ENCODE measurements at regions not wholly inside any gene's neighbourhood (a gene's known extent, or its start where the extent isn't known, plus 50 kb on each side); places are given as distances from the start of the nearest gene placed in this dataset.

DNA sequence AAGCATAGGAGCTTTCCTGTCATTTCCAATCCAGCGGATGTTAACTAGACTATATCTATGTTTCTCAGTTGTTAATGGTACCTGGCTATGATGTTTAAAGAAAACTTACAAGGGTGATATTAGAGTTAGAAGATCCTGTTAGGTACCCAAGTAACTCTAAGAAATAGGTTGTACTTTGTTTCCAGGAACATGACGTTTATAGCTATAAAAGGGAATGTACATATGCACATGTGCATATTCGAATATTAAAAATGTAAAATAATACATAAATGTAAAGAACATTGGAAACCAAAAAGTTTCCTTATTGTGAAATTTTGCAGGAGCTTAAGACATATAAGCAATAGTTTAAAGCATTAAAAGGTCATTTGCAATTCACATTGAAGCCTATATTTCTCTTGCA is 247.7 kb upstream of the EDIL3 start:
- H3K27me3 ChIP-seq (replicated peaks; ENCODE audit: insufficient read depth, low read length), result no peaks in the 10 kb centered on the region
- H3K27ac ChIP-seq (ENCODE audit: low read length), result no peak overlapping the region
- no peaks in the 10 kb centered on the region for H3K9me2 ChIP-seq (replicated peaks; ENCODE audit: insufficient read depth, low read length)
- TF ChIP-seq EZH2 (optimal IDR thresholded peaks at IDR 0.05; ENCODE audit: low read depth, low read length) (no peak), EZH2phosphoT487 (IDR thresholded peaks at IDR 0.05; ENCODE audit: low read length) (no peak)
- TF ChIP-seq, protein P1, sequence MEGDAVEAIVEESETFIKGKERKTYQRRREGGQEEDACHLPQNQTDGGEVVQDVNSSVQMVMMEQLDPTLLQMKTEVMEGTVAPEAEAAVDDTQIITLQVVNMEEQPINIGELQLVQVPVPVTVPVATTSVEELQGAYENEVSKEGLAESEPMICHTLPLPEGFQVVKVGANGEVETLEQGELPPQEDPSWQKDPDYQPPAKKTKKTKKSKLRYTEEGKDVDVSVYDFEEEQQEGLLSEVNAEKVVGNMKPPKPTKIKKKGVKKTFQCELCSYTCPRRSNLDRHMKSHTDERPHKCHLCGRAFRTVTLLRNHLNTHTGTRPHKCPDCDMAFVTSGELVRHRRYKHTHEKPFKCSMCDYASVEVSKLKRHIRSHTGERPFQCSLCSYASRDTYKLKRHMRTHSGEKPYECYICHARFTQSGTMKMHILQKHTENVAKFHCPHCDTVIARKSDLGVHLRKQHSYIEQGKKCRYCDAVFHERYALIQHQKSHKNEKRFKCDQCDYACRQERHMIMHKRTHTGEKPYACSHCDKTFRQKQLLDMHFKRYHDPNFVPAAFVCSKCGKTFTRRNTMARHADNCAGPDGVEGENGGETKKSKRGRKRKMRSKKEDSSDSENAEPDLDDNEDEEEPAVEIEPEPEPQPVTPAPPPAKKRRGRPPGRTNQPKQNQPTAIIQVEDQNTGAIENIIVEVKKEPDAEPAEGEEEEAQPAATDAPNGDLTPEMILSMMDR (IDR thresholded peaks at IDR 0.05; ENCODE audit: low read length), result no peak
- H3K79me2 ChIP-seq (ENCODE audit: low read length), result no peaks in the 10 kb centered on the region
- no peaks in the 10 kb centered on the region for H4K20me1 ChIP-seq (ENCODE audit: insufficient read depth, low read length)
- H3K9ac ChIP-seq (ENCODE audit: low read length), result no peak overlapping the region
- no peaks in the 10 kb centered on the region for H3F3A ChIP-seq (ENCODE audit: insufficient read depth, low read length)
- no peaks in the 10 kb centered on the region for H3K9me3 ChIP-seq (replicated peaks; ENCODE audit: insufficient read depth, low read length)
- no peaks in the 10 kb centered on the region for H3K4me1 ChIP-seq (ENCODE audit: low read length)
- H3K4me3 ChIP-seq (ENCODE audit: low read length), result no peak overlapping the region
- no peaks in the 10 kb centered on the region for H3K36me3 ChIP-seq (replicated peaks; ENCODE audit: insufficient read depth, low read length)
- no peak overlapping the region for H2AFZ ChIP-seq (ENCODE audit: low read length)
- no peak for DNase-seq
- H3K4me2 ChIP-seq (ENCODE audit: low read depth, low read length), result no peak overlapping the region

DNA sequence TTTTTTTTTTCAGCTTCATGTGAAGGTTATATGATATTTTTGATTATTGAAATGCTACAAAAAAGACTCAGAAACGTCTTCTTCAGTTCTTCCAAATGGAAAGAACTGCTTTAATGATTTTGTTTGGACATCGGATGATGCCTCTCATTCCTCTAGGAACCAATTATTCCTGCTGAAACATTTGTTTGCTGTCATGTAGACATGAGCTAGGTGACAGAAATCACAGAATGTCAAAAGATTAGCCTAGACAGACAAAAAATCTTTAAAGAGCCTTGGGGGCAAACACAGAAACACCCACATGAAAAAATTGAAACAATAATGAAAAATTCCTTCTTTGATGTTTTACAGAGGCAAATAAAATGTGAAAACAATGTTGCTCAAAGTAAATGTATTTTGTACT is 244.2 kb upstream of the EDIL3 start:
- Histone ChIP-seq H3K27me3 (replicated peaks; ENCODE audit: insufficient read depth, low read length) (no peaks in the 10 kb centered on the region), H3K27ac (ENCODE audit: low read length) (no peak overlapping the region), H3F3A (ENCODE audit: insufficient read depth, low read length) (no peaks in the 10 kb centered on the region), H3K79me2 (ENCODE audit: low read length) (no peaks in the 10 kb centered on the region), H3K4me1 (ENCODE audit: low read length) (peaks cover 3% of the 10 kb centered on the region; the same call in 1 of the 2 replicates), H3K4me3 (ENCODE audit: low read length) (no peak overlapping the region), H4K20me1 (ENCODE audit: insufficient read depth, low read length) (no peaks in the 10 kb centered on the region), H3K9me2 (replicated peaks; ENCODE audit: insufficient read depth, low read length) (no peaks in the 10 kb centered on the region), H2AFZ (ENCODE audit: low read length) (no peak overlapping the region), H3K9me3 (replicated peaks; ENCODE audit: insufficient read depth, low read length) (no peaks in the 10 kb centered on the region), H3K9ac (ENCODE audit: low read length) (no peak overlapping the region), H3K4me2 (ENCODE audit: low read depth, low read length) (no peak overlapping the region), H3K36me3 (replicated peaks; ENCODE audit: insufficient read depth, low read length) (no peaks in the 10 kb centered on the region)
- no peak for DNase-seq
- TF ChIP-seq EZH2phosphoT487 (IDR thresholded peaks at IDR 0.05; ENCODE audit: low read length), result no peak

DNA sequence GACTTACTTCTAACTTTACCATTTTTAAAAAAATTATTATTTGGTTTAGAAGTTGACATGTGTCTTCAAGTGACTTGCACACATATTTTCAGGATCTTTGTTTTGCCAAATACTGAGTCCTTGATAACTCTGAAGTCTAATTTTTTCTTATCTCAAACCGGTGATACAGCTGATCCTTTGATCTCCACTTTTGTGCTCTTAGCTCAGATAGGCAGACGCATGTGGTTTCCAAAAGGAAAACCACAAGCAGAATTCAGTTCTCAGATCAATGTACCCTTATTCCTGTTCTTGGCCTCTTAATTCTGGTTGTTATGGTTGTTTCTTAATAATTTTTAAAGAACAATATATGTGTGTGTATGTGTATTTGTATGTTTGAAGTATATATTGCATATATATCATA is 238.3 kb upstream of the EDIL3 start:
- Histone ChIP-seq H3K36me3 (replicated peaks; ENCODE audit: insufficient read depth, low read length) (no peaks in the 10 kb centered on the region), H3K79me2 (ENCODE audit: low read length) (no peaks in the 10 kb centered on the region), H3K9me3 (replicated peaks; ENCODE audit: insufficient read depth, low read length) (no peaks in the 10 kb centered on the region), H3K9ac (ENCODE audit: low read length) (no peak overlapping the region), H3K4me2 (ENCODE audit: low read depth, low read length) (no peak overlapping the region), H3K9me2 (replicated peaks; ENCODE audit: insufficient read depth, low read length) (no peaks in the 10 kb centered on the region), H2AFZ (ENCODE audit: low read length) (no peak overlapping the region), H4K20me1 (ENCODE audit: insufficient read depth, low read length) (no peaks in the 10 kb centered on the region), H3K4me1 (ENCODE audit: low read length) (peaks cover 14% of the 10 kb centered on the region), H3K4me3 (ENCODE audit: low read length) (no peak overlapping the region), H3F3A (ENCODE audit: insufficient read depth, low read length) (no peaks in the 10 kb centered on the region), H3K27ac (ENCODE audit: low read length) (no peak overlapping the region), H3K27me3 (replicated peaks; ENCODE audit: insufficient read depth, low read length) (no peaks in the 10 kb centered on the region)
- TF ChIP-seq, protein P1 (IDR thresholded peaks at IDR 0.05; ENCODE audit: low read length), result no peak
- TF ChIP-seq EZH2phosphoT487 (IDR thresholded peaks at IDR 0.05; ENCODE audit: low read length), result no peak
- TF ChIP-seq EZH2 (optimal IDR thresholded peaks at IDR 0.05; ENCODE audit: low read depth, low read length), result no peak
- DNase-seq, result peak; percentile 89

DNA sequence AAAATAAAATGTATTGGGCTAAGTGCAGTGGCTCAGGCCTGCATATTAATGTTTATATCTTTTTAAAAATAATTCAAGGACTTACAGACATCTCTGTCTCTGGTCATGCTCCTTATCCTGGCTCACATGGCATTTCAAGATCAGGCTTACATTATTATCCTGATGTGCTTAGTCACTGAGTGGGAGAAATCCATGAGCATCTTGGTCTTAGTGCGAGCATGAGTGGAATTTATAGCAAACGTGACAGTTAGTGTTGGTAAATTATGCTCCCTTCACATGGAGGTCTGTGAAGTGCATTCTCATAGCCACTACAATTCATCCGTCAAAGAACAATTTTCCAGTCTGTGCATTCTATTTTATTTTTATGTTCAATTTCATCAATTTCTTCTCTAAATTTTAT is 237.8 kb upstream of the EDIL3 start:
- H3K4me1 ChIP-seq (ENCODE audit: low read length), result peaks cover 14% of the 10 kb centered on the region
- DNase-seq, result no peak
- no peaks in the 10 kb centered on the region for H3F3A ChIP-seq (ENCODE audit: insufficient read depth, low read length)
- H3K4me3 ChIP-seq (ENCODE audit: low read length), result no peak overlapping the region
- TF ChIP-seq EZH2 (optimal IDR thresholded peaks at IDR 0.05; ENCODE audit: low read depth, low read length), result no peak
- TF ChIP-seq, protein P1 (IDR thresholded peaks at IDR 0.05; ENCODE audit: low read length), result no peak
- no peaks in the 10 kb centered on the region for H3K27me3 ChIP-seq (replicated peaks; ENCODE audit: insufficient read depth, low read length)
- no peak overlapping the region for H2AFZ ChIP-seq (ENCODE audit: low read length)
- H3K9ac ChIP-seq (ENCODE audit: low read length), result no peak overlapping the region
- H3K4me2 ChIP-seq (ENCODE audit: low read depth, low read length), result no peak overlapping the region
- H3K36me3 ChIP-seq (replicated peaks; ENCODE audit: insufficient read depth, low read length), result no peaks in the 10 kb centered on the region
- no peaks in the 10 kb centered on the region for H4K20me1 ChIP-seq (ENCODE audit: insufficient read depth, low read length)
- no peaks in the 10 kb centered on the region for H3K9me2 ChIP-seq (replicated peaks; ENCODE audit: insufficient read depth, low read length)
- no peaks in the 10 kb centered on the region for H3K9me3 ChIP-seq (replicated peaks; ENCODE audit: insufficient read depth, low read length)
- H3K79me2 ChIP-seq (ENCODE audit: low read length), result no peaks in the 10 kb centered on the region
- H3K27ac ChIP-seq (ENCODE audit: low read length), result no peak overlapping the region
